HG02943 (cell line): ENCODE measurements at regions not wholly inside any gene's neighbourhood (a gene's known extent, or its start where the extent isn't known, plus 50 kb on each side); places are given as distances from the start of the nearest gene placed in this dataset.
"Not testable (repeated sequence)": the region's sequence is repeated elsewhere in the genome, so short reads cannot be mapped to it uniquely, and the experiment has no call there.

Experiments
- ATAC-seq: cut with Tn5 transposase; IDR thresholded peaks from one replicate; pipeline ENCODE4 v1.9.1; 2021; ENCODE audit warnings: mild to moderate bottlenecking, low read depth, moderate library complexity; ENCODE audit not compliant: unreplicated experiment

DNA sequence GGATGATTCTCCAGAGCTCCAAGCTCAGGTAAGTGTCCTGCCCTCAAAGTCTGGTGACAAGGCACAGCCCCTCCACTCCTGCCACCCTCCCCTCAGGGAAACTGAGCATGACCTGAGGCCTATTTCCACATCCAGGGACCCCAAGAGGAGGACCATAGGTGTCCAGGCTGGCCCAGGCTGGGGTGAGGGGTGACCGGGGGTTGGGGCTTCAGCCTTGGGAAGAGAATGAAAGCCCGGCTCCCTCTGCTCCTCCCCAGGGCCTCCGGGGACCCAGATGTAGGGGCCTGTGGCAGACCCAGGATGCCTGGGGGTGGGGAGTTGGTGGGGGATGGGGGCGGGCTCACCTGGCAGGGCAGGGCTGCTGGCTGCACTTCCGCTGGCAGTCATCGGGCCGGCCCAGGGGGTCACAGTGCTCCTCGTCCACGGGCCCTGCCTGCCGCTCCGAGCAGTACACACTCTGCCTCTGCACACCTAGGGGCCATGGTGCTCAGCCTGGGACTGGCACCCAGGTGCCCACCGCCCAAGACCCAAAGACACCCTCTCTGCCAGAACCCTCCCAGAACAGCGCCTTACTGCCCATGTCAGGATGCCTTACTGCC, 116.5 kb upstream of the AKAP13 start:
- not testable (repeated sequence) for ATAC-seq

DNA sequence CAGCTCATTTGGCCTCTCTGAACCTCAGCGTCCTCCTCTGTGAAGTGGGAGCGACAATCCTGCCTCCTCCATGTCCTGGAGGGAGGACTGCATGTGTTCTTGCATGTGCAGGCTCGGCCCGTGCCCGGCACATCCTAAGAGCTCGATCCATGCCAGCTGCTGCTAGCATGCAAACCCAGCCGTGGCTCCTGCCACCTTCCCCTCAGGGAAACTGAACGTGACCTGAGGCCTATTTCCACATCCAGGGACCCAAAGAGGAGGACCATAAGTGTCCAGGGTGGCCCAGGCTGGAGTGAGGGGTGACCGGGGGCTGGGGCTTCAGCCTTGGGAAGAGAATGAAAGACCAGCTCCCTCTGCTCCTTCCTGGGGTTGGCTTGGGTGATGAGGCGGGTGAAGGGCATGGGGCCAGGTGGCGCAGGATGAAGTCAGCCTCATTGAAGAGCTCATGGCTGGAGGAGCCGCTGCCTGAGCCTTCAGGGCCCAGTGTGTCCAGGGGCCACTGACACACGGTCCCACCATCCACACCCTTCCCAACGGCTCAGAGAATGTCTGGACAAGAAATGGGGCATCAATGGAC, 115.7 kb upstream of the AKAP13 start:
- not testable (repeated sequence) for ATAC-seq

DNA sequence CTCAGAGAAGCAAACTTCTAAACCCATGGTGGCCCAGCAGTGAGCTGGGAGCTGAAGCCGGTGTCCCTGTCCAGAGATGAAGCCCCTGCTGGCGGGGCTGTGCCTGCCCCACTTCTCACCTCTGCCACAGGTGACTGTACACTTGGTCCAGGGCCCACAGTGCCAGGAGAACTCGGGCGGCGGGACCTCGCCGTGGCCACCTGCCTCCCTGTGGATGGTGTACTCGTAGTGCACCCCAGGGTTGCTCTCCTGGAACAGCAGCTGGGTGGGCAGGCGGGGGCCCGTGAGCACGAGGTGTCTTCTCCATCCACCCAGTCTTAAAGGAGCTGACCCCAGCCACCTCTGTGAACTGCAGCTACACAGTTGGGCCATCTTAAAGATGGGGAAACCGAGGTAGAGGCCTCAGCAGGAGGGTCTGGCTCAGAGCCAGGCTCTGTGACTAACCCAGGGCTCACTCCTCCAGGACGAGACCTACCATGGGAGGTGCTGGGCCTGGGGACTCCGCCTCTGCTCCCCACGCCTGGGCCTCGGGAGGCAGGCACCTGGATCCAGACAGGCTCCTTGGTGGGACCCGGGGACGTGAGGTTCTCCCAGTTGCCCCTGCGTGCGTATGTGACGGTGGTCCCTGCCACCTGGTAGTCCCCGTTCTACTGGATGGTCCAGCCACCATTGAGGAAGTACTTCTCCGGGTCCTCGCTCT, 113.1 kb upstream of the AKAP13 start:
- ATAC-seq = not testable (repeated sequence)

DNA sequence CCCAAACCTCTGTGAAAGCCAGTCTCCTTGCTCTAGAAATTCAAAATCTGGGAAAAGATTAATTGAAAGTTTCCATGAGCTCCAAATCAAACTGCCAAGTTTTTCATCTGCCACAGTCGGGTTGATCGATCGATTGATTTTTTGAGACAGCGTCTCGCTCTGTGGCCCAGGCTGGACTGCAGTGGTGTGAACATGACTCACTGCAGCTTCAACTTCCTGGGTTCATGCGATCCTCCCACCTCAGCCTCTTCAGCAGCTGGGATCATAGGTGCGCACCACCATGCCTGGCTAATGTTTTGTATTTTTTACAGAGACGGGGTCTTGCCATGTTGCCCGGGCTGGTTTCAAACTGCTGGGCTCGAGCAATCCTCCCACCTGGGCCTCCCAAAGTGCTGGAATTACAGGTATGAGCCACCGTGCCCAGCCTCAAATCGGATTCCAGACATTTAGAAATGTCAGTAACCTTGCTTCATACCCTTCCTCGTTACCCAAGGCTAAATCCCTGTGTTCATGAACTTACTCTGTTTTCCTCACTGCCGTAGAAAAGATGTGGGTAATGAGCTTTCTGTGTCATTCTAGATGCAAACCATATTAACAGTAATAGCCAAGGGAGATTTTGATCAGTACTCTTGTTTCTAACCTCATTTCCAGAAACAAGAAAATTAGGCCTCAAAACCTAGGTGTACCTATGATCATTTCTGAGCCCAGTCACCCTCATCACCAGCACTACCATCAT, 105.9 kb upstream of the AKAP13 start:
- ATAC-seq = no peak

DNA sequence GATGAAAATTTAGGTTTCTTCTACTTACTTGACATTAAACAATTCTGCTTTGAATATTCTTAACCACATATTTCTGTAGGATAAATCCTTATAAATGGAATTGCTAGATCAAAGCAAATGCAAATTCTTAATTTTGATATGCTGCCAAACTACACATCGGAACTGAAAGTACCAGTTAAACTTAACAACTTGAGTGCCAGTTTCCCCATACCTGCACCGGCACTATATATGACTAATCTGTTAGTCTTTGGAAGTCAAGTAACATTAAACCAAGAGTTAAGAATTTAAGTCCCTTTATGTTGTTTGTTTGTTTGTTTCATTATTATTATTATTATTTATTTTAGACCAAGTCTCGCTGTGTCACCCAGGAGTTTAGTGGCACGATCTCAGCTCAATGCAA, 103.9 kb upstream of the AKAP13 start:
- no peak for ATAC-seq

DNA sequence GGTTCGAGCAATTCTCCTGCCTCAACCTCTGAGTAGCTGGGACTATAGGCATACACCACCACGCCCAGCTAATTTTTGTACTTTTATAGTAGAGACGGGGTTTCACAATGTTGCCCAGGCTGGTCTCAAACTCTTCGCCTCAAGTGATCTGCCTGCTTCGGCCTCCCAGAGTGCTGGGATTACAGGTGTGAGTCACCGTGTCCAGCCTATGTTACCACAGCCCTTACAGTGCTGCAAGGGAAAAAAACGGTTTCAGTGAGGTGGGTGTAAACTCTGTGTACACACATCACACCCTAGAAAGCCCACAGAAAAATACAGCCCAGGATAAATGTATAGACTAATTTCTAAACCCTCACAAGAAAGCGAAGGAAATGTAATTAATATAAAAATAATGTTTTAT, 103.5 kb upstream of the AKAP13 start:
- no peak for ATAC-seq

DNA sequence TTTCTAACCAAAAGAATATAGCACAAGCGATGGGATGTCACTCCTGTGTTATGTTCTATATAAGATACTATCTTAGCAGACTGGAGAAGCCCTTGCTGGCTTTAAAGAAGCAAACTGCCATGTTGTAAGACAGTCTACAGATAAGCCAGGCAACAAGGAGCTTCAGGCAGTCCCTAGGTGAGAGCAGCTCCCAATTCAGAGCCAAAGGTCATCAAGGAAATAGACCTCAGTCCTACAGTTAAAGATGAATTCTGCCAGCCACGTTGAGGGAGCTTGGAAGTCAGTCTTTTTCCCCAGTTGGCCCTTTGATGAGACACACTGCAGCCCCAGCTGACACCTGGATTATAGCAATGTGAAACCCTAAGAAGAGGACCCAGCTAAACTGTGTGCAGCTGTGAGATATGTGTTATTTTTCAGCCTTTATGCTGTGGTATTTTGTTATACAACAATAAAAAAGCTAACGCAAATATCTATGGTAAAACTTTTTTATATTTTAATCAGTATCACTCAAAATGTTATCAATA, 102.5 kb upstream of the AKAP13 start:
- ATAC-seq = no peak

DNA sequence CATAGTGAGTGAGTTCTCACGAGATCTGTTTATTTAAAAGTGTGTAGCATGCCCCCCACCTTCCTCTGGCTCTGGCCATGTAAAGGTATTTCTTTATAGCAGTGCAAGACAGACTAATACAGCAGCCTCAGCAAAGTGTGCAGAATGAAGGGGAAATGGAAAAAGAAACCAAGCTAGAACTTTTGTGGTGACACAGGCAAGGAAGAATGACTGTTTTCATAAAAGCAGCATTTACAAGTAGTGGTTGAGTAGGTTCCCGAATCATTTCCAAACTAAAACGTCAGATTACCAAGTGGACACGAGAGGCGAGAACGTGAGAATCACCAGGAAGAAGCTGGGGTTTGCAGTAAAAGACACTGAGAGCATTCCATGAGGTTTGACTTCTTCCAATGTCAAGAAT, 100.2 kb upstream of the AKAP13 start:
- ATAC-seq = no peak

DNA sequence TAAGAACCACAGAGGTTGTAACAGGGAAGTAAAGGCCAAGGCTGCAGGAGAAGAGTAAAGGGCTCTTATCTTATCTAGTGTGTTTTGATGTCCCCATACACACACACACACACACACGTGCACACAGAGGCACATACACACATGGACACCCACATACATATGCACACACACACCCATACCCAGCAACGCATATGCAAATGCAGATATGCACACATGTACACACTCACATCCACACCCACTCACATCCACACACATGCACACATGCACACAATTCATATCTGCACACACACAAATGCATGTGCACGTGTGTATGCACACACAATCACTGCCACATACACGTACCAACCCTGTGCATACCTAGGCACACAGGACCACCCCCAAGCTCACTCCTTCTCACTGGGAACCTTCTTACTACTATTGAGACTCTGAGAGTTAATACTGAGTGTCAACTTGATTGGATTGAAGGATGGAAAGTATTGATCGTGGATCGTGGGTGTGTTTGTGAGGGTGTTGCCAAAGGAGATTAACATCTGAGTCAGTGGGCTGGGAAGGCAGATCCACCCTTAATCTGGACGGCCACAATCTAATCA, 99.0 kb upstream of the AKAP13 start:
- ATAC-seq = no peak

DNA sequence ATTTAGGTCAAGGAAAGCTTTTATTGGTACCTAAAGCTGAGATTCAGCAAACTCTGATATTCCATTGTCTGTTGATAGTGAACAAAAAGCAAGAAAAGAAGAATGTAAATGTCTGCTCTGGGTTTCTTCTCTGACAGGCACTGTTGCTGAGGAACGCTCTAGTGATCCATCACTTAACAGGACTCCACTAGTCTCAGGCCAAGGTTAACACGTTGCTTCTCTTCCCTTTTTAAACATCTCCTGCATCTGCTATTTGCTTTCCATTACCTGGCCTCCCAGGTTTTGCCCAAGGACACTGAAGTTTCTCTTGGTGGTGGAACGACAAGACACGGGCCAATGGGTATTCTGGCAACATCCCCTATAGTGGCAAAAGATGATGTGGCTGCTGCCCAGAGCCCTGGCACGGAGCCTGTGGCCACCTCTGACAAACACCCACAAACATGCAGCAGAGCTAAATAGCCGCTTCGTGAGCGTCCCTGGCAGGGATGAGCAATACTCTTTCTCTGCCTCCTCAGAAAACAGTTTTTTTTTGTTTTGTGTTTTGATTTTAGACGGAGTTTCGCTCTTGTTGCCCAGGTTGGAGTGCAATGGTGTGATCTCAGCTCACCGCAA, 97.8 kb upstream of the AKAP13 start:
- no peak for ATAC-seq

DNA sequence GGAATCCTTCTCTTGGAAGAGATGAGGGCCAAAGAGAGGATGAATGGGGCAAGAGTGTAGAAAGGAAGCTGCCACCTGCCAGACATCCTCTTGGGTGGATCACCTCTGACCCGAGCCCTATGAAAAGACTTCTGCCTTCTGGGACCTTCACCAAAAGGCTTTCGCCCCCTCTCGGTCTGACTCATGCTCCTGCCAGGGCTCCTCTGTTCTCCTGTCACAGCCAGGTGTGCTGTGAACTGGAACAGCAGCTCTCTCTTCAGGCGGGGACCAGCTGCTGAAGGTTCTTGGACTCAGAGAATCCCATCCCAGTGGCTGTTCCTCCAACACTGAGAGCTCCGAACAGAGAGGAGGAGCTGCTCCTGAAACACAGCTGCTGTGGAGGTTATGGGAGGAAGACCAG, 96.6 kb upstream of the AKAP13 start:
- ATAC-seq = peak; percentile 85

DNA sequence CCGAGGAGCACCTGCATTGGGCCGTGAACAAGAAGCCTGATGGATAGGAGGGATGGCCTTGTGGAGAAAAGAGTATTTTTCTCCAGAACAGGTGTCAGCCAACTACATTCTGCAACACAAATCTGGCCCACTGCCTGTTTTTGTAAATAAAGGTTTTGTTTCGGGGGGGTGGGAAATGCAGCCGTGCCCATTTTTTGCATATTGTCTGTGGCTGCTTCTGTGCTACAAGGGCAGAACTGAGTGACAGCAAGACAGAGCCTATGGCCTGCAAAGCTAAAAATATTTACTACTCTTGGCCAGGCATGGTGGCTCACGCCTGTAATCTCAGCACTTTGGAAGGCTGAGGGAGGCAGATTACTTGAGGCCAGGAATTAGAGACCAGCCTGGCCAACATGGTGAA, 95.9 kb upstream of the AKAP13 start:
- peak; percentile 71 for ATAC-seq

DNA sequence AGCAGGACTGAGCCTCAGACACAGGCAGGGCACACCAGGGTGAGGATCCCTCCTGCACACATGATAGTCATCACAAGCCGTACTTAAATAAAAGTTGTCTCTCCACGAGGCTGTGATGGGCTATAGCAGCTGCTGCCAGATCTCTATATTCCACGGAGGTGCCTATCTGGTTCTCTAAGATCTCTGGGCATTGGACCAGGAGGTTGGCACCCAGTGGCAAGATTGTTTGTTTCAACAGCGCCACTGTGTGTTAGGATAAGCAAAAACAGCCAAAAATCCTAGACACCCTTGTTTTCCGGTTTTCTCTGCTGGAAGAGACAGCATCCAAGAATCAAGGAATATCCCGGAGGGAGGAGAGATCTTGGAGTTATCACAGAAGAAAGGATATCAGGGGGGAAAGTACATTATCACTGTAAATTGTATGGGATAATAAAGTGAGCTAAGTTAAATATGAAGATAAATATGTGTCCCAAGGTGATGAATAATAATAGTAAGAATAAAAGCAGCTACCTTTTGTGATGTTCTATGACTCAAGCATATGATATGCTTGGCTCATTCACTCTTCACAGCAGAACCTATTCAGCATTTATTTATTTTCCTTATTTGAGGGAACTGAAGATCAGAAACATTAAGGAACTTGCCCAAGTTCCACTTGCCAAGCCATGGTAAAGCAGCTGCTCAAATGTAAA, 90.6 kb upstream of the AKAP13 start:
- ATAC-seq = no peak

DNA sequence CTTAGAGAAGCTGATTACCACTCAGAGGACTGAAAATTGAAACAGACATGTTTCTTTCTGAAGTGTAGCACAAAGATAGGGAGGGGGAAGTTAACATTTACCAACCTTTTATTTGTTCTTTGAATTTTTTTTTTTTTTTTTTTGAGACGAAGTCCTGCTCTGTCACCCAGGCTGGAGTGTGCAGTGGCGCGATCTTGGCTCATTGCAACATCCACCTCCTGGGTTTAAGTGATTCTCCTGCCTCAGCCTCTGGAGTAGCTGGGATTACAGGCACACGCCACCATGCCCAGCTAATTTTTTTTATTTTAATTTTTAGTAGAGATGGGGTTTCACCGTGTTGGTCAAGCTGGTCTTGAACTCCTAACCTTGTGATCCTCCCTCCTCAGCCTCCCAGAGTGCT, 87.8 kb upstream of the AKAP13 start:
- ATAC-seq = not testable (repeated sequence)

DNA sequence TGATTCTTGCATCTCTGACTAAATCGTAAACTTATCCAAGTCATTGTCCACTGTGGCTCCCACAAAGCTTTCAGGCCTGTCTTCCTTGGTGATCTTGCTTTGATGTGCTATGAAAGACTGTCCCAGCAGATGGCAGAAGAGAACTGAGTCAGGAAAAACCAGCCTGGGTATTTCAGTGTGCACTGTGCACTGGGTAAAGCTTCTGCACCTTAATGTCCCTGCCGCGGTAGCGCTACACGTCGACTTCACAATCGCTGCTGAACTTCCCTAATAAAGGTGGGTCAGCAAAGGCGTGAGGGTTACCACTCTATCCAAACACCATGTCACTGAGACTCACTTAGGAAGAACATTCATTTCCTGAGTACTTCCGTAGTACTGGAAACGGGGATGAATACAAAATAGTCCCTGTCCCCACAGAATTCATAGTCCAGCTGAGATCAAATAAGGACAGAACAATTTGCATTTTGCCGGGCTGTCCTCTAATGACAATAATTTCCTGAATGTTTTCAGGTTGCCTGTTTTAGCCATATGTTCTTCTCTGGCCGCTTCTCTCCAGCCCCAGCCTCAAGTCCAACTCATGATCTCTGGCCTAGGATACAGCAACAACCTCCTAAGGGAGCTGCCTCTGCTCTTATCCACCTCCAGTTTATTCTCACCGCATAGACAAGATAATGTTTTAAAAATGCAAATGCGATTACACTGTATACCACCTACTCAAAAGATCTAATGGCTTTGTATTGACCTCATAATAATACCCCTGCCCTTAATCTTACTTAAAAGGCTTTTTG, 83.6 kb upstream of the AKAP13 start:
- peak; percentile 89 for ATAC-seq

DNA sequence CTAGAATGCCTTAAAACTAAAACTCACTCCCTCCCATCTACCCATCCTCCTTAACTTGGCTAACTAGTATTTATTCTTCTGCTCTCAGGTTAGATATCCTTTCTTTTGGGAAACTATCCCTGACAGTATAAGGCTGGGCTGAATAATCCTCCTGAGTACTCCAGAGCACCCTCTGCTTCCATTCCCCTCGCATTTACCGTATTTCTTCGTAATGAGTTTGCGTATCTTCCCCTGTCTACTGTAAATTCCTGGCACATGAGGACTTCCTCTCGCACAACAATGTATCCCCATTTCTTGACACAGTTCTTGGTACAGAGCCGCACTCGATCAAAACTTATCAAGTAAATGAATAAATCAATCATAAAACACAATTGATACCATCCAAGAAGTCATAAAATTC, 82.9 kb upstream of the AKAP13 start:
- ATAC-seq = no peak

DNA sequence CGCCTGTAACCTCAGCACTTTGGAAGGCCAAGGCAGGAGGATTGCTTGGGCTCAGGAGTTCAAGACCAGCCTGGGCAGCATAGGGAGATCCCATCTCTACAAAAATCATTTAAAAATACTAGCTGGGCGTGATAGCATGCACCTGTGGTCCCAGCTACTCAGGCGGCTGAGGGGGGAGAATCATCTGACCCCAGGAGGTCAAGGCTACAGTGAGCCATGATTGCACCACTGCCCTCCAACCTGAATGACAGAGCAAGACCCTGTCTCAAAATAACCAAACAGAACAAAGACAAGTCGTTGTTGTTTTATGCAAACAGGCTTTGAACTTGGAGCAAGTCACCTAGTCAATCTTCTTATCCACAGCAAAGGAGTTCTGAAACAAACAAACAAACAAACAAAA, 82.0 kb upstream of the AKAP13 start:
- no peak for ATAC-seq

DNA sequence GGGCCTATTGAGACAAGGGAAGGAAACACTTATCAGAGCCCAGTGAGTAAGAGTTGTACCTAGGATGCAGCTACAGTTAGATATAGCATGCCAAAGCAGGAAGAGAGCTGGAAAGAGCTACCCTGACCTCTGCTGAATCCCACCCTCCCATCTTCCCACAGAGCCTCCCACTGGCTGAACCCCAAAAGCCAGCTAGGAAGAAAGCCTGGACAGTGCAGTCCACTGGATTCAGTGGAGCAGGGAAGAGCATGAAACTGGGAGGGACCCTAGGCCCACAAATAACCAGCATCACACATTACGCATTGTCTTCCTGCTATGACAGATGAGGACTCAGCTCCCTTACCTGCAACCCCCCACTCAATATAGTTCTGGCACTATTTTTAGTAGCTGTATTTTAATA, 81.5 kb upstream of the AKAP13 start:
- no peak for ATAC-seq

DNA sequence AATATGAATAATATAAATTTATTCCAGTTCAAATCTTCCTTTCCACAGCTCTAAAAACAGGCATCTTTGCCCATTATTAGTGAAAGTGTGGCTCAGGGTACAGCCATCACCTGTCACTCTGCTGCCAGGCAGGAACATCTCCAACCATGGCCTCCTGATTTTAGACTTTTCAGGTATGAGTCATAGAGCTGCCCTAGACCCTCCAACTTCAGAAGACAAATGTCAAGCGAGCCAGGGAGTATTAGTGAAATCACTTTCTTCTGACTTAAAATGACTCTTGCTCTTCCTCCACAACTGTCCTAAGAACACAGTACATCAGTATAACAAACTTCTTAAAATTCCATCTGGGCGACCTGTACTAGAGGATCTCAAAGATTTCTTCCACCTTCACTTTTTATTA, 78.1 kb upstream of the AKAP13 start:
- ATAC-seq = no peak
